HG03175 (cell line): ENCODE measurements at regions not wholly inside any gene's neighbourhood (a gene's known extent, or its start where the extent isn't known, plus 50 kb on each side); places are given as distances from the start of the nearest gene placed in this dataset.
A peak's percentile ranks its signal among the peaks of the same experiment; 100 is the strongest.

Experiments
- ATAC-seq: cut with Tn5 transposase; IDR thresholded peaks from one replicate; pipeline ENCODE4 v1.9.1; 2021; ENCODE audit warnings: mild to moderate bottlenecking, moderate library complexity; ENCODE audit not compliant: unreplicated experiment

DNA sequence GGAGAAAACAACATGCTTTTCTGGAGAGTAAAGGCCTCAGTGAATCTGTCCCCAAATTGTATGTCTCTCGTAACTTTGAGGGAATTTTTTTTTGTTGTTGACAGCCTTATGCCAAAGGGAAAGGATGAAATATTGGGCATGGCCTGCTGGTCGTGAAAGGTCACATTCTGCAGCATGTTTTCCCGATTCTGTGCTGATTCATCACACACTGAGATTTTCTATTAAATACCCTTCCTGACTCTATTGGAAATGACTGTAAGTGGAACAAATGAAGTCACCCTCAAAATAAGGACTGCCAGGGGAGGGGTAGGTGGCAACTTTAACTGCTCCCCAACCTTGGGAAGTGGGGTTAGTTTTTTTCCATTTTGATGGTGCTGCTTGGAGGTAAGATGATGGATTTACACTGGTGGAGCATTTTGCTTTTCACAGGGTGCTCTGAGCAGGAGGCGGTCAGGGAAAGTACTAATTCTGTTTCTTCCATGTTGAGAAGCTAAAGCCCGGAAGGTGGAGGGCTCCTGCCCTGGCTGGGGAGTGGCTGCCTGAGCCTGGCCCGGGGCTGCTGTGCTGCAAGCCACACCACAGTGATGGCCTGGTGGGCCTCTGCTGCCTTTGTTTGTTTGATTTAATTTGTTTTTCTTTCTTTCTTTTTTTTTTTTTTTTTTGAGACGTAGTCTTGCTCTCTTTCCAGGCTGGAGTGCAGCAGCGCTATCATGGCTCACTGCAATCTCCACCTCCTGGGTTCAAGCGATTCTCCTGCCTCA, 116.8 kb upstream of the SPATA13 start:
- no peak for ATAC-seq

DNA sequence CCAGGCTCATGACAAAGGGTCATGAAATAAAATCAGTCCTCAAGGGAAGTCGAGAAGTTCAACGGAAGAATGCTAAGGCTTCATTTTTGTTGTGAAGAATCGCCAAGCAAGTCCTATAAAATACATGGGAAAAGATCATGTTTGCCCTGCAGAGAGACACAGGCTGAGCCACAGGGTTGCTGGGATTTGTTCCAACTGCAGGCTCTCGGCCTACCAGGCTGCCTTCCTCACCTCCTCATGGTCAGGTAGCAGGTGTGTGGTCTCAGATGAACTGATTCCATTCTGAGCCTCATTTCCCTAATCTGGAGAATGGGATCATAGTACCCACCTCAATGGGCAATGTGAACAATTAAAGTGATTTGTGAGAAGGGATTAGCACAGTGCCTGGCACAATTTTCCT, 114.9 kb upstream of the SPATA13 start:
- no peak for ATAC-seq

DNA sequence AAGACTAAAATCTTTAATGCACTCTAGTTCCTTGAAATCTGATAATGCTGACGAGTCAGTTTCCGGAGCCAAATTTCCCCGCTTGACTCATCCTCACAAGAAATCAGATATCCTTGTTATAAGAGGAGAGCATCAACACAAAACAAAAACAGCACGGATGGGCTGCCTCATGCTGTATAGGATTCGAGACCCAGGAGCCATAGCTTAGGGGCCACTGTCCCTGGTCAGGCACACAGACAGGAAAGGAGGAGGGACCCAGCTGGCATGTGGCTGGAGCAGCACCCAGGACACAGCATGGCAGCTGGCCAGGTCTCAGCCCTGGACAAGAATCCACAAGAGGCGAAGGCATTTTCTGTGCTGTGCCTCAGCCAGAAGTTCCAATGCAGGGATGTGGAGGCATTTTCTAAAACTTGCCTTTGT, 110.2 kb upstream of the SPATA13 start:
- no peak for ATAC-seq

DNA sequence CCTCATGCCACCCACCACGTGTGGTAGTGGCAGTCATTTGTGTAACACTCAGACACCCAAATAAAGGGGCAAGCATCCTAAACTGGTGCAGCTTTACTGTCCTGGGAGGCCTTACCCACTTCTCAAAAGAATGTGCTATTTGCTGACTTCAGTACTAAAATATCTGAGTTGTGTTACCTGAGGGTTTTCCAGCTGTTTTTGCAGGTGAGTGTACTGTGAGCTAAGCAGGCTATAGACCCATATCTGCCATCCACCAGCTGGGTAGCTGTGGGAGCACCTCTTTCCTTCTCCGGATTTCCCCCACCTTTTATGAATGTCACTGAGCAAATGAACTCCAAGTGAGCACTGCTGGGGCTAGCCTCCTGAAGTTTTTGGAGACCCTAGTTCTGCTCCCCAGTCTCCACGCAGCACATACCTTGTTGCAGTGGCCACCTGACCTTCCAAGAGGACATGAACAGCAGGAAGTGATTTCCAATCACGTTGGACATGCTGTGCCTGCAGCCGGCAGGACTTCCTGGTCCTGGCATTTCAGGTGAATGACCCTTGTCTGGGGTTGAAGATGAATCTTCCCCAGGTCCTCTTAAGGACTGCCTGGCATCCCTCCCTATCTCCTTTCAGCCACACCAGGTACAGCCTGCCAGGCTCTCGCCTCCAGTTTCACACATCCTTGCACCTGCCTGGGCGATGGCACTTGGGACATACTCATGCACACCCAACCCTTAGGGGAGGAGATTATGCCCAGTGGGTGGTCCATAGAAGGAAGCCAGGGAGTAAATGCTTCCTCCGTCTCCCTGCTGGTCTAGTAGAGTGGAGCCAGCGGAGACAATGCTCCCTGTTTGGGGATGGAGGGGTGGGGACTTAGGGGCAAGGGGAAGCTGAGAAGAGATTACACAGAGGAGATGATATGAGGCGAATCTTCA, 109.5 kb upstream of the SPATA13 start:
- ATAC-seq: no peak

DNA sequence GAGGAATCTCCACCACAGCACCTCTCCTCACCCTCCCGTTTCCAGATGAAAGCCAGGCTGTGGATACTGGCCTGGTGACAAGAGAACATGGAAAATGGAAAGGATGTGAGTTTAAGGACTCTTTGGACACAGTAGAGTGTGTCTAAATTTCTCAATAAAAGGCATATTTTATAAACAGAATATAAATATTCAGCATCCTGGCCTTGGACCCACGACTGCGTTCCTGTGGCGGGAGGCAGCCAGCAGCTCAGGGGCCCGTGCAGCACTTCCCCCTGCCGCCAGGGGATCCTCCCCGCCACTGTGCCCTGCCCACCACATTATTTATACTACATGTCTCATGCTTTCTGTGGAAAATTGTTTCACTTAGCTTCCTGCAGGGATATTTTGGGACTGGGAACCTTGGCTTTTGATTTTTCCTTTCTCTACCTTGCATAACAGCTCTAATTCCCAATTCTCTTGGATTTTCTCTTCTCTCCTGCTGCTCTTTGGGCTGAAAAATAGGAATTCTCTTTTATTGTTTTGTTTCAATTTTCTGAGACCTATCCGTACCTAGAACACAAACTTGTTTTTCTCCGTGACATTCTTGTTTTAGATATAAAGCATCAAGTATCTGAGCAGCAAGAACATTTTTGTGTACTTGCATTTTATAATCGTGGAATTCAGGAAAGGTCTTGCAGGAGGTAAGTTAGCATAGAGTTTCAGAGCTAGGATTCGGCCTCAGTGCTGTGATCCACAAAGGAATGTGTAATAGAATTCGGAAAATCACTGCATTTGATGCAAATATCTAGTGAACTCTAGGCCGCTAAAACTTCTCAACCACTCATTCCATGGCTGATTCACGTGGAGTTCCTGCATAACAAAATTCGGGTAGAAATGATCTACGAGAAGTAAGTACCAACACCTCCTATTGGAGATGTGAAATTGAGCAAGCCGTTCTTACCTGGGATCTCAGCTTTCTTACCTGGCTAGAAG, 107.7 kb upstream of the SPATA13 start:
- no peak for ATAC-seq

DNA sequence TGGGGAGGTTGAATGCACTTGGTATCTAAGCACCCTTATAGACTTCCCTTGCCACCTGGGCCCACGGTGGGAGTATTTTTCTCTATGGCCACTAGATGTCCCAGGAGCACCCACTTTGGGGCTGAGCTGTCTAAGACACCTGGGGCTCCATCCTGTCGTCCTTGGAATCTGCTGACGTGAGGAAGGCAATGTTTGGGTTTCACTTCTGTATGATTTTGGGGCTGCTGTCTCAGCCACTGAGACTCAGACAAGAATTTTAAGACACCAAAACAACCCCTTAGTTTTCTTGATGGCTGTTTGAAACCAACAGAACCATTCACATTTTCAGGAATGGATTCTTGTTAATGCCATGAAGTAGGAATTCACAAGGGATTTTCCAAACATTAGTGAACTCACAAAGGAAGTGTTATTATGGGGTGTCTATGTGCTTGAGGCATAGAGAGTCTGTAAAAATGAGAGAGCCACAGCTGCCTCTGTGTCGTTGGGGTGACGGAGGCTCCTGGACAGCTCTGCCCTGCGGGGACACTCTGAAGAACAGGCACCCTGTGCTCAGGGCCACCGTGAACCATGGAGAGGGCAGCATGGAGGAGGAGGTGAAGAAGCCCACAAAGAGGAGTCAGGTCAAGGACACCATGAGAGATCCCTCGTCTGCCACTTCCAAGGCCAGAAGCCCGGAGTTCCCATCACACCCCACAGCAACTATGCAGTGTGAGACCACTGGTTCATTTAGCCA, 106.8 kb upstream of the SPATA13 start:
- ATAC-seq: peak; percentile 81

DNA sequence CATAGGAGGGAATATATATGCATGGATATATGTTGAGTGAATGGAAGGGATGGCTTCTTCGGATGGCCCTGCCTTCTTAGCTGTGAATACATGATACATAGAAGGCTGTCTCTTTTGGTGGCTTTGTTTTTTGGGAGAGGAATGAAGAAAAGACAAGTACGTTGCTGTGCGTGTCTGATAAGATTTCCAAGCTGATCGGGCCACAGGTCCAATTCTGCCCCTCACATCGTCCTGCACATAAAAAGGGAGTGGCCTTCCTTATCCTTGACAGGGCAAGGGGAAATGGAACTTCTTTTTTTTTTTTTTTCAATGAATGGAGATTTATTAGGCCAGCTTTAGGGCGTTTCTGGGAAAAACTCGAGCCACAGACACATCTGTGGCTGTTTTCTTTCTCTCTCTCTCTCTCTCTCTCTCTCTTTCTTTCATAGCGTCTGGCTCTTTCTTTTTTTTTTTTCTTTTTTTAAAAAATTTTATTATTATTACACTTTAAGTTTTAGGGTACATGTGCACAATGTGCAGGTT, 103.8 kb upstream of the SPATA13 start:
- ATAC-seq: no peak

DNA sequence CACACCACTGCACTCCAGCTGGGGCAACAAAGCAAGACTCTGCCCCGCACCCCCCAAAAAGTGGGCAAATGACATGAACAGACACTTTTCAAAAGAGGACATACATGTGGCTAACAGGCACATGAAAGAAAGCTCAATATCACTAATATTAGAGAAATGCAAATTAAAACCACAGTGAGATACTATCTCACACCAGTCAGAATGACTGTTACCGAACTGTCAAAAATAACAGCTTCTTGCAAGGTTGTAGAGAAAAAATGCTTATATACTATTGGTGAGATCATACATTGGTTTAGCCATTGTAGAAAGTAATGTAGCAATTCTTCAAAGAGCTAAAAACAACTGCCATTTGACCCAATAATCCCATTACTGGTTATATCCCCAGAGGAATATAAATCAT, 99.5 kb upstream of the SPATA13 start:
- peak; percentile 49 for ATAC-seq

DNA sequence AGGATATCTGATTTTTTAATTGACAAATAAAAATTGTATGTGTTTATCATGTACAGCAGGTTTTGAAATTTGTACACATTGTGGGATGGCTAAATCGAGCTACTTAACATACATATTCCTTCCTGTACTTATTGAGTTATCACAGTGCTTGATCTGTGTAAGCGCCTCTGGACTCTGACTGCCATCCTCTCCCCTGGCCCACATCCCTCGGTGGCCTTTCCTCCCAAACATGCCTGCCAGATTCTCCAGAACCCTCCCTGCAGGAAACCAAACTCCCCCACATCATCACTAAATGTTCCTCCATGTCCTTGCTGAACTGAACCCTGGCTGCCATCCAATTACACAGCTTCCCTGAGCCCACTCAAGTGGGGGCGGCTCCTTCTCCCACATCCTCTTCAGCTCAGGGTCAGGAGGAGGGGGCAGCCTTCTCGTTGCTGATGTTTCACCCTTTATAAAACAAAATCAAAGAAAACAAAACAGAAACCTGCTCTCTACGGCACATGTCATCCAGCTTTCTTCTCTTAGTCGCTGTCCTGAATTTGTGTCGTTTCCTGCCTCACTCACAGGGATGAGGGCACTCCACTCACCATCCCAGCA, 97.1 kb upstream of the SPATA13 start:
- no peak for ATAC-seq

DNA sequence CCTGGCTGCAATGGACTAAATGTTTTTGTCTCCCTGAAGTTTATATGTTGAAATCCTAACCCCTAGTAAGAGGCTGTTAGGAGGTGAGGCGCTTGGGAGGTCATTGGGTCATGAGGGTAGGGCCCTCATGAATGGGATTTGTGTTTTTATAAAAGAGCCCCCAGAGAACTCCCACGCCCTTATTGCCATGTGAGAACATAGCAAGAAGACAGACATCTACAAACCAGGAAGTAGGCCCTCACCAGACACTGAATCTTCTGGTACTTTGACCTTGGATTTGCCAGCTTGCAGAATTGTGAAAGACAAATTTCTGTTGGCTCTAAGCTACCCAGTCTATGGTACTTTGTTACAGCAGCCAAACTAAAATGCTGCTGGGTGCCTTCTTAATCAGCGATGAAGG, 96.1 kb upstream of the SPATA13 start:
- no peak for ATAC-seq

DNA sequence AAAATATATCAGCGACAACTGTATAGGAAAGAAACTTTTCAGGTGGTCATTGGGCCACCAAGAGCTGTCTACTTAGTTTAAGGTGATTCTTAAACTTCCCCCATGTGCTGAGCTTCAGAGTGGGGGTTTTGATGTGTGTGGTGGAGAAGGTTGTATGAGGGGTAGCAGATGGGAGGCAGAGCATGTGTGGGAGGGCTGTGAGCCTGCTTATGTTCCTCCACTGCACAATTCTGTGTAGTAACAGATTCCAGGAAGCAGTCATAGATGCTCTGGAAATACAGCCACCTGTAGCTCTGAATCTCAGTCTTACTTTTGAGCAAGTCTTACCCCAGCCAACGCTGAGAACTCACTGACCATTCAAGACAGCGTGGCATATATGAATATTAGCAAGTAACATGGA, 95.3 kb upstream of the SPATA13 start:
- ATAC-seq: no peak

DNA sequence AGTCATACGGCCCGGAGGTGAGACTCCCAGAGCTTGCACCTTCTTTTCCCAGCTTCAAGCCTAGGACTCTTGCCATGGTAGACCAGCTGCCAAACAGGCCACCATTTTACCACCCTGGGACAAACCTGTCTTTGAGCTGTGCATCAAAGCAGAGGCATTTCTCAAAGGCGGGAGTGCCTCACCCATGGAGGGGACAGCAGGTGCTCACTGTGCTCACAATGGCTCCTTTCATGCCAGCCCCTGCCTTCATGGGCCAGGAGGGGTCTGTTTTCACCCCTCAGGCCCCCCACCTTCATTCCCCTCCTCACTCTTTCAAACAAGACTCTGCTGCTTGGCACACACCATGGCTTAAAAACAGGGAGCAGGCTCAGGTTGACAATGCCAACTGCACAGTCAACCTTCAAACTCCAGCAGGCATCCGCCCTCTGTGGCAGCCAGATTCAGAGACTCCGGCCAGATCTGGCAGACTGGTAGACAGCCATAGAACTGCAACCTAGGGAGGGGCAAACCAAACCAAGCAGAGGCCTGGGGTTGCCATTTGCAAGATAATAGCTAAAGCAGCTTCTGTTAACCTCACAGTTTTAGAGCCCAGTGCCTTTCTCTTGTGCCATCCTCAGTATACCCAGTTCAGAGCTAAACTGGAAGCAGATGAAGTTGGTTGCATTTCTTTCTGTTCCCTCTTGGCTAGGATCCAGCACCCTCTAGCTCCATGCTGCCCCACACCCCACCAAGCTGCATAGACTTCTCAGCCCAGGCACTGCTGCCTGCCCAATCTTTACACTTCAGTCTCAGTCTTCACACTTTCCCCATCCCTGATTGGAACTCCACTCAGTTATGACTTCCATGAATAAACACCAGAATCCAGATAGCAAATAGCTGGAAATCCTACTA, 93.9 kb upstream of the SPATA13 start:
- ATAC-seq: no peak

DNA sequence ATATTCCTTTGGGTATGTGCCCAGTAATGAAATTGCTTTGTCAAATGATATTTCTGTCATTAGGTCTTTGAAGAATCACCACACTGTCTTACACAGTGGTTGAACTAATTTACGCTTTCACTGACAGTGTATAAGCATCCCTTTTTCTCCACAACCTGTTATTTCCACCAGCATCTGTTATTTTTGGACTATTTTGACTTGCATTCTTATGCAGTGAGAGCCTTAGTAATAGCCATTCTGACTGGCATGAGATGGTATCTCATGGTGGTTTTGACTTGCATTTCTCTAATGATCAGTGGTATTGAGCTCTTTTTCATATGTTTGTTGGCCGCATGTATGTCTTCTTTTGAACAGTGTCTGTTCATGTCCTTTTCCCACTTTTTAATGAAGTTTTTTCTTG, 92.0 kb upstream of the SPATA13 start:
- ATAC-seq: no peak

DNA sequence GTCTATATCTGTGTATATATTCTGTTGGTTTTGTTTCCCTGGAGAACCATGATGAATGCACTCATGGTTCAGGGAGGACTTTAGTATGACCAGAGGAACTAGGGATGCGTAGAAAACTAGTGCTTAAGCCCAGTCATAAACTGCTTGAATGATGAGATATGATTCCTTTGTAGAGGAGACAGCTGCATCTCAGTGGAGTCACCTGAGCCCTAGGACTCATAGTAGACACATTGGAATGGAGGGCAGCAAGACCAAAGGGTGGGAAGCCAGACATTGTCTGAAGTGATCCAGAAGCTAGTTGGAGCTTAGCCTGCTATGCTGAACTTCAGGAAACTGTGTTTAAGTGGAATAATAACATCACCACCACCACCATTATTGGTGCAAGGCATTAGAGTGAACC, 89.5 kb upstream of the SPATA13 start:
- ATAC-seq: no peak

DNA sequence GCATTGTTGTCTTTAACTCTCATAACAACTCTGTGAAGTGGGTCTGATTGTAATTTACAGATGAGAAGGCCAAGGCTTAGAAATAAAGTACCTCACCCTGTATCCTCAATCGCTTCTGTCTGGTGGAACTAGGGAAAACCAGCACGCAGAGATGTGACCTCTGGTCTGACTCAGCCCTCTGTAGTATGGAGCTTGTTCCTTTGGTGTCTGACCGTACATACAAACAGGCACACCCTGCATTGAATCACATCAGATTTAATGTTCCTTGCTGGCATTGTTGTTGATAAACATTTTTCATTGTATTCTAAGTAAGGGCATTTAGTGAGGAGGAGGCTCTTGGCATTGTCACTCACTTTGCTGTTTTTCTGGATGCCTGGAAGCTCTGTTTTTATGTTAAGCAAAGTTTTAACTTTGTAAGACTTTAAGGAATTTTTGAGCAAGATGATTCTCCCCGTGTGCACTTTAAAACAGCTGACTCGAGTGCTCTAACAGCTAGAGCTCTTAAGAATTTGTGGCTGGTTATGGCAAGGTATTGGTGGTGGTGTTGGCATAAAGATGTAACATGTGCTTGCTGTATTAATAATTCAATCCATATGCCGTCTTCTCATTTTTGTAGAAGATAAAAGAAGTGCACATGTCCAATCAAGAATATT, 89.0 kb upstream of the SPATA13 start:
- no peak for ATAC-seq

DNA sequence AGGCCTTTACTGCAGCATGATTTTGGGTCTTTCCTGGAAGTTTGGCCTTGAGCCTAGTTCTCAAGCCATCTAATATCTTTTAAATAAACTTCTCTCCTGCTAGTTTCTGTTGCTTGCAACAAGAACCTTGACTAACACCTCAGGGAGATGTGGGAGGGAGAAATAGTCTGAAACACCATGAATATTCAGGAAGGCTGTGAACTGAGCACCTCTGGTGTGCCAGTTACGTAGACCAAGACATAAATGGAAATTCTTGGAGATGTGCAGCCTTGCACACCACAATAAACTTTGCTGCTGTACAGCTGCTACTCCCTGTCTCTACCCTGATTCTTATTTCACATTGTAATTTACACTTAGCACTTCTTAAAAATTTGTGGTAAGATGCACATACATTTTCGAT, 86.9 kb upstream of the SPATA13 start:
- ATAC-seq: no peak

DNA sequence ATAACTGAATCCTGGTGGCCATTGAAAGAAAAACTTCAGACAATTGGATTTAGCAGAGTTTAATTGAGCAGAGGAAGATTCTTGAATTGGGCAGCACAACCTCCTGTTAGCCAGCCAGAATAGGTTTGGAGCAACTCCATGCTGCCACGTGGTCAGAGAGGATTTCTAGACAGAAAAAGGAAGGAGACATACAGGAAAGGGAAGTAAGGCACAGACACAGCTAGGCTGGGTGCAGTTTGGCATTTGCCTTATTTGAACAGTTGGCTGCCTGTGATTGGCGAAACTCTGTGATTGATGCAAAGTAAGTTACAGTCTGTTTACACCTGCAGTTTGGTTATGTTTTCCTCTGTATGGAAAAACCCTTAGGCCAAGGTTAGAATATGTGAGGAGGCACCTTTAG, 85.8 kb upstream of the SPATA13 start:
- ATAC-seq: no peak
